GM12878 (cell line): ENCODE measurements at regions not wholly inside any gene's neighbourhood (a gene's known extent, or its start where the extent isn't known, plus 50 kb on each side); places are given as distances from the start of the nearest gene placed in this dataset.

Source experiments
- ATAC-seq: fragments of 200-7000 bp; cut with Tn5 transposase; 3 replicates; pipeline ENCODE4 v1.9.1; 2020; ENCODE audit warnings: mild to moderate bottlenecking, moderate library complexity
- BruUV-seq: library from RNA; stranded (reverse); fragments of 400-500 nt; replicated peaks from 2 replicates; lab custom pipeline; 2021; lab: Mats Ljungman, UMichigan
- CTCF ChIA-PET: fragments of 300-600 bp; sonication (Branson Sonifier 250); formaldehyde crosslinking; extraction: SDS; loops from one replicate; lab custom pipeline; 2021; ENCODE audit warnings: inconsistent platforms; lab: Yijun Ruan, JAX
- POLR2A ChIA-PET: fragments of 350-600 bp; formaldehyde crosslinking; extraction: SDS; loops from one replicate; lab custom pipeline; 2021; ENCODE audit warnings: inconsistent platforms; lab: Charles Lee
- RAD21 ChIA-PET: fragments of 300-600 bp; sonication (Branson Sonifier 250); formaldehyde crosslinking; loops from one replicate; lab custom pipeline; 2023; ENCODE audit warnings: antibody characterized with exemption; ENCODE audit not compliant: unreplicated experiment; lab: Charles Lee
- SMC1A ChIA-PET: fragments of 300-600 bp; sonication (Branson Sonifier 250); formaldehyde crosslinking; loops from one replicate; lab custom pipeline; 2023; ENCODE audit not compliant: unreplicated experiment, uncharacterized antibody; lab: Charles Lee
- DNase-seq: peaks from one replicate; pipeline ENCODE4 v3.0.0-alpha.2; 2011; ENCODE audit warnings: low read depth, low spot score
- FAIRE-seq: peaks from 3 replicates; lab custom pipeline; 2011; peaks lifted over from hg19 to GRCh38; lab: Jason Lieb, UNC
- H2AFZ ChIP-seq: 2 replicates; pipeline ENCODE4 v1.6.0; 2011; ENCODE audit warnings: low read depth, low read length, control low read depth; ENCODE audit not compliant: control insufficient read depth
- H3K27ac ChIP-seq: 2 replicates; pipeline ENCODE4 v1.5.1; 2011; ENCODE audit warnings: control low read depth; ENCODE audit not compliant: control insufficient read depth, insufficient read depth
- H3K27me3 ChIP-seq, 2 experiments: replicated peaks in 1 of 2; 2 replicates each; pipeline versions ENCODE4 v1.6.0 to v1.6.1; 2011; ENCODE audit warnings: low read length in 1 of 2; ENCODE audit not compliant: control insufficient read depth in 2 of 2, insufficient read depth in 2 of 2
- H3K36me3 ChIP-seq, 2 experiments: 2 replicates each; pipeline ENCODE4 v1.5.1; 2011; ENCODE audit warnings: low read length in 1 of 2; ENCODE audit not compliant: control insufficient read depth in 2 of 2, insufficient read depth in 2 of 2
- H3K4me1 ChIP-seq: 2 replicates; pipeline ENCODE4 v1.6.1; 2011; ENCODE audit warnings: mild to moderate bottlenecking, low read length, moderate library complexity, mixed read lengths; ENCODE audit not compliant: control insufficient read depth, insufficient read depth
- H3K4me2 ChIP-seq: 2 replicates; pipeline ENCODE4 v1.6.0; 2011; ENCODE audit warnings: control low read depth; ENCODE audit not compliant: control insufficient read depth, insufficient read depth
- H3K4me3 ChIP-seq: fragments of 200-600 bp; sonication (generic); 2 replicates; pipeline ENCODE4 v1.5.1; 2016
- H3K79me2 ChIP-seq: 2 replicates; pipeline ENCODE4 v1.6.0; 2011; ENCODE audit warnings: low read length; ENCODE audit not compliant: control insufficient read depth, insufficient read depth
- H3K9ac ChIP-seq: 2 replicates; pipeline ENCODE4 v1.8.0; 2011; ENCODE audit warnings: low read length, control low read depth, mixed read lengths; ENCODE audit not compliant: control insufficient read depth, insufficient read depth
- H3K9me3 ChIP-seq: replicated peaks from 3 replicates; pipeline ENCODE4 v1.5.1; 2011; ENCODE audit warnings: mild to moderate bottlenecking, low read length; ENCODE audit not compliant: control insufficient read depth, insufficient read depth
- H4K20me1 ChIP-seq: 2 replicates; pipeline ENCODE4 v1.6.0; 2011; ENCODE audit not compliant: control insufficient read depth, insufficient read depth
- PRDM15 ChIP-seq: fragments of 450-650 bp; formaldehyde crosslinking; IDR thresholded peaks from 2 replicates; pipeline ENCODE4 v1.4.0; 2020; ENCODE audit warnings: mild to moderate bottlenecking, moderate library complexity
- WGBS: methylation state at CpG from one replicate; pipeline ENCODE4 v1.1.6; 2016; ENCODE audit warnings: low lambda C conversion rate; ENCODE audit not compliant: insufficient replicate concordance, insufficient coverage; ENCODE audit errors: missing lambda C conversion rate; 5-methylcytosine and 5-hydroxymethylcytosine counted together
- in situ Hi-C: fragments of 300-500 bp; cut with MboI; formaldehyde crosslinking; loops from 9 replicates; pipeline ENCODE4 v1.14.3; 2018; ENCODE audit warnings: mixed read lengths
- intact Hi-C: fragments of 100-400 bp; cut with micrococcal nuclease; formaldehyde crosslinking; loops from one replicate; pipeline ENCODE4 v1.14.2; 2022; ENCODE audit not compliant: unreplicated experiment

- intact Hi-C loops: no loop called here
- in situ Hi-C loops: no loop called here
- Histone ChIP-seq H3K36me3 (no peaks in the 10 kb centered on the region), H4K20me1 (no peaks in the 10 kb centered on the region), H3K9me3 (no peaks in the 10 kb centered on the region), H3K4me3 (no peak overlapping the region), H3K27ac (no peak overlapping the region), H3K9ac (no peak overlapping the region), H3K4me1 (no peaks in the 10 kb centered on the region), H3K79me2 (no peaks in the 10 kb centered on the region), H2AFZ (no peak overlapping the region), H3K4me2 (no peak overlapping the region), H3K27me3 (no peaks in the 10 kb centered on the region)
- 41% methylated on average over 19 of the region's 19 CpGs for WGBS
- ChIA-PET SMC1A (no interaction called here), RAD21 (no interaction called here), CTCF (interaction anchor here (0.6 kb wide), 1 partner anchor 272 kb away, joined by 3 read pairs; no protein-coding TSS in a partner anchor), POLR2A (no interaction called here)
- ATAC-seq (no peak), DNase-seq (no peak), FAIRE-seq (no peak)
- no TSS peak for BruUV-seq
- no peak for TF ChIP-seq PRDM15 (CRISPR knock-in tag)
Measured at GRCh38 chr13:110062777-110063442, 244.0 kb downstream of the COL4A1 start.
